GM03348 (cell line): ENCODE measurements at regions not wholly inside any gene's neighbourhood (a gene's known extent, or its start where the extent isn't known, plus 50 kb on each side); places are given as distances from the start of the nearest gene placed in this dataset.
"Not testable (repeated sequence)": the region's sequence is repeated elsewhere in the genome, so short reads cannot be mapped to it uniquely, and the experiment has no call there.

Source experiments
- DNase-seq: peaks from one replicate; pipeline ENCODE4 v3.0.0; 2012; ENCODE audit warnings: low spot score

DNA sequence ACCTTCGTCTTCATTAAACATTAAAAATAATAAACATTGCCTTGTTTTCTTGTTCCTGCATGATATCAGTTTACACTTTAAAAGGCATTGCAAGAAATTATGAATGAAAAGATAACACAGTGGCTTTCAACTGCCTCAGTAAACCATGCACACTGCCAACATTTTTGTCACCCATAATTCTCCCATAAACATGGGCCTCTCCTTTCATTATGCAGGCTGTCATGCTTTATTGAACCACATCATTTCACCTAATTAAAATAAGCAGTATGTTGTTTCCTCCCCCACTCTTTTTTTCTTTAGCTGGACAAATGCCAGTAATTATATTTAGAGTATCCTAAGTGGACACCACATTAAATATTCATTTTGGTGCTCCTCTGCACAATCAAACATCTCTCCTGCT is 1566.5 kb upstream of the SLC10A2 start:
- no peak for DNase-seq

DNA sequence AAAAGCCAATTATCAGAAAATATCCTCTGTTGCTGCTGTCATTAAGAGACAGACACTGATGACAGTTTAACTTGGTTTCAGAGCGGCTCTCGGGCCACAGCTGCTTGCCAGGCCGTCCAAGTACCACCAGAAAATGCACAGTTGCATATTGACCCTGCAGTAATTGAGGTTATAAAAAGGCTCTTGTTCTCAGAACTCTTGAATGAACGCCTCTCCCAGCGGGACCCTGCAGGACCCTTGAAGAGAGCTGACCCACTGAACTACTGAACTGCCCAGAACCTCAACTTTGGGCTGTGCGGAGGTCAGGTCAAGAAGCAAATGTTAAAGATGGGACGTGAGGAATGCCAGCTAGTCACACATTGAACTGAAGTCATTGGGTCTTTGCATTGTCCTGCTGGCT is 1559.0 kb upstream of the SLC10A2 start:
- no peak for DNase-seq

- DNase-seq = no peak
Measured at GRCh38 chr13:104616990-104617389, 1550.8 kb upstream of the SLC10A2 start.

- DNase-seq = no peak
Measured at GRCh38 chr13:104614361-104615145, 1548.3 kb upstream of the SLC10A2 start.

DNA sequence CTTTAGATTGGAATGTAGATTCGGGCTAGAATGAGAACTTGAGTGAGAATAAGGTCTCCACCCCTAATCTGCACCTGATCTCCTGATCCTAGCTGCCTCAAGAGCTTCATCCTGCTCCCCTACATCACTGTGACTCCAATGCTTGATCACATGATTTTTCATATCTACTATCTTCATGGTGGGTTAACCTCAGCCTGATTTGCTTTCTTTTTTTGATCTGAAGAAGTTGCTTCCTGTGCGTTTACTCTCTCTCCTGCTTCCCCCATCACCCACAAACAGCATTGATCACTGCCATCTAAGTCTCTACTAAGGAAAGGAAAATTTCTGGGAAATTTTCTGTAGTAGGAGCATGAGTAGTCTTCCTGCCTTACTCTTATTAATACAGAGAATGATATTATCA is 1542.1 kb upstream of the SLC10A2 start:
- DNase-seq = no peak

GRCh38 chr13:104605435-104605834 is 1539.2 kb upstream of the SLC10A2 start:
- not testable (repeated sequence) for DNase-seq

- DNase-seq = no peak
Measured at GRCh38 chr13:104597546-104598180, 1531.4 kb upstream of the SLC10A2 start.

DNA sequence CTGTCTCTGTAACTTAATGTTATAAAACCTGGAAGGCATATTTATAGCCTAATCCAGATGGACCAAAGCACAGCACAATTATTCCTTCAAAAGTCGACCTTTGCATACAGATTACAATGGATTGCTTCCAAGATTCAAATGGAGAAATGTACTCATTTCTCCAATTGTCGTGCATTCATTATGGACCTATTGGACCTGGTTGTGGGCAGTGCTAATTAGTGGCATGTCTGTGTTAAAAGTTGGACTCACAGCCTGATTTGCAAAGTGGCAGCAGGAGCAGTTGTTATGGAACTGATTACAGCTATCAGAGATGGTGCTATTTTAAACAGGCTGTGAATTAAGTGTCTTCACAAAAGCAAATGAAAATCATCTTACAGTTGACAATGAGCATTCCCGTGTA is 1529.3 kb upstream of the SLC10A2 start:
- no peak for DNase-seq

- no peak for DNase-seq
Measured at GRCh38 chr13:104594806-104595205, 1528.6 kb upstream of the SLC10A2 start.

DNA sequence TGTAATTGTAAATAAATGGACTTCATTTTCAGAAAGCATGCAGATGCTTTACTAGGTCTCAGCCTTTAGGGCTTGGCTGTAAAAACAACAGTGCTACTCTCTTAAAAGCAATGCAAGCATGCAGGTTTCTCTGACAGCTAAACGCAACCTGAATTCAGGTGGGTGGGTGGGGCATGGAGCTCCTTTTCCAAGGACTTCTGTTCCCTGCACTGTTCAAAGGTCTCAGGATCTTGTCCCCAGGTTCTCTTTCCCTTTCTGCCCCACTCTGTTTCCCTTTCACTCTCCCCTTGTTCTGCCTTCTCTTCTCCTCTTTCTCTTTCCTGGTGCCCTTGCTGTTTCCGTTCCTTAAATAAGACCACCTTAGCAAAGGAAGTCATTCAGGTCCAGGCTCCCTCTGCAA is 1527.5 kb upstream of the SLC10A2 start:
- no peak for DNase-seq

DNA sequence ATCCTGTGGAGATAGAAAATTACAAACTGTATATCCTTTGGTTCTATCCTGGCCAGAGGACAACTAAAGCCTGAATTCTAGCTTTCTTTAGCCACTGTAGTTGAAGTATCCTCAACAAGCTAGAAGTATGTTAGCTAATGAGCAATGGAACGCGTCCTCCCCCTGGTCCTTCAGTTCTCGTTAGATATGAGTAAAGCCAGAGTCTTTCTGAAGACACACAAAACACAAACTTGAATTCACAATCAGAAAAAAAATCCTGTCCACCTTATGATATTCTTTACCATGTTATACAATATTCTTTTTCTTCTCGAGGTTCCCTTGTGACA is 1527.0 kb upstream of the SLC10A2 start:
- no peak for DNase-seq

- no peak for DNase-seq
Measured at GRCh38 chr13:104592545-104593250, 1526.5 kb upstream of the SLC10A2 start.

DNA sequence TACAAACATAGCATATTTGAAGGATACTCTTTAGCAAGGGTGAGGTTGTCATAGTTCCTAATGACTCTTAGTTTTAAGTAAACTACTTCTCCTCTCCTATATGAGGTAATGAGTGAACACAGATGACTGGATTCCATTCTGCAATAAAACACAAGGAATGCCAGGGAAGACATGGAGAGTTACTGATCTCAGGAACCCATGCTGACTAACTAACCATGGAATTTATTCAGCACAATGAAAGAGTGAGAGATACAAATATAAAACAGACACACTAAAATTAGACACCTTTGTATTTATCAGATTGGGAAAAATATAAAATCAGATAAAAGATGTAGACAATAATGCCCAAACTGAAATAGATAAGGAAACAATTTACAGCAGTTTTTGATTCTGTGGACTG is 1525.9 kb upstream of the SLC10A2 start:
- DNase-seq = no peak

DNA sequence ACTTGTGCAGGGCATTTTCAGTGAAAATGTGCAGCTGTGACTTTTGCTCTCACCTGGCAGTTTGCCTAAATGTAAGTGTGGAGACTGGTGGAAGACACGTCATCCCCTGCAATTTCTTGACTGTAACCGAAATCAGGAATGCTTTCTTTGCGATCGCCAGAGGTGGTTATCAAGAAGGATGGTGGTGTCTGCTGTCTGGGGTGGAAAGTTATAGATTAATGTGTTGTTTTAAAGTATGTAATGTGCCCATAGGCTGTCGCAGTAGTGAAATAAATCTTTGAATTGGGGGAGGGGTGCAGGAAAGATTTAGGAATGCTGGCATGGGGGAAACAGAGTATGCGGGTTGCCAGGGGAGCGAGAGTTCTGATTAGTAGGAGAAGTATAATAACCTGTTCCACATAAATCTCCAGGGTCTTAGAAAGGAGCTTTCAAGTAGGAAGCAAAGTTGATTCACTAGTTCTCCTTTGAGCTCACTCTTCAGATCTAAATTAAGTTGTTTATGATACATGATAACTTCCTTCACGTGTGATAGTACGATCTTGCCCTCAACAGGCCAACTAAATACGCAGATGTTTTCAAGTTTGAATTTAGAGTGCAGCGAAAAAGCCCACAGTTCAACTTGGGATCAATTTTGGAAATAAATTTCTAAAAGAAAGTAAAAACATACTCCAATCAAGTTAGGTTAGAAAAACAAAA is 1520.0 kb upstream of the SLC10A2 start:
- DNase-seq = no peak

- no peak for DNase-seq
Measured at GRCh38 chr13:104584481-104584880, 1518.3 kb upstream of the SLC10A2 start.

GRCh38 chr13:104580931-104581330 is 1514.7 kb upstream of the SLC10A2 start:
- no peak for DNase-seq

DNA sequence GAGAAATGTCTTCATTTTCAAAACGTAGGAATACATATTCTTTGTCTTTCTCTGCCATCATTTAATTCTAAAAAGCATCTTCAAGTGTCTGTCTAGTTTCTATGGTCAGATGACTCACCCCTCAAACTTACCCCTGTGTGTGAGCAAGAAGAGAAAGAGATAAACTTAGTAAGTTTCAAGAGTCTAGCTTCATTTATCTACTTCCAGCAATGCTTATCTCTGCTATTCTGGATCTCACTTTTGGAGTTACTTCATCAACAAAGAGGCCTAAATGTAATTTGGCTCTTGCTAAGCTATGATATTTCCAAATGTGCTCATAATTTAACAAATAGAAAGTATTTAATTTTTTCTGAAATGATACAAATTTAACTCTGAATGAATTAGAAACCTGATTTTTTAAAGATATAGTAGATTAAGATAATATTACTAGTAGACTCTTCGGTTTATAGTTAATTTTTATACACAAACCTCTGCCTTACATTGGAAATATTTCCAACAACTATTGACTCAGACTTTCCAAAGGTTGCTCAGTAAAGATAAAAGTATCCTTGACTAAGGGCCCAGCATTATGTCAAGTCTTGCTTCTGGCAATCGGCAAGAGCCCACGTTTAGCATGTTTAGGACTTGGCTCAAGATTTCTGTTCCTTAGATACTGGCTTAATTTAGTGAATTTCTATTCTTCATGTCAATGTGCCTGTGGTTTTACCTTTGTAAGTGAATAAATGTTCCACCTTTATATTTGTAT is 1511.0 kb upstream of the SLC10A2 start:
- DNase-seq = no peak

DNA sequence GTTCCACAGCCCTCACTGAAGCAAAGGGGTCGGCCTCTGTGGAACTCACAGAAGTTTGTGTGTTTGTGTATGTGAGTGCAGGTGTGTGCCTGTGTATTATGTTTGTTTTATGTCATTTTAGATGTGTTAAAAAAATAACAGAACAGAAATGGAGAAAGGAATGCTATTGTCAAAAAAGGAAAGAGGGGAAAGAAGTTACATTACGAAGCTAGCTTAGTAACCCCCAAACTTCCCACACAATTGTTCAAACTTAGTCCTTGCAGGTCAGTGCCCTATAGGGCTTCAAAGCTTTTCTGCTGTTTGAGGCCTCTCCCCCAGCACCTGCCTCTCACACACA is 1505.6 kb upstream of the SLC10A2 start:
- no peak for DNase-seq

- DNase-seq = peak; percentile 27
Measured at GRCh38 chr13:104571161-104571892, 1505.1 kb upstream of the SLC10A2 start.

DNA sequence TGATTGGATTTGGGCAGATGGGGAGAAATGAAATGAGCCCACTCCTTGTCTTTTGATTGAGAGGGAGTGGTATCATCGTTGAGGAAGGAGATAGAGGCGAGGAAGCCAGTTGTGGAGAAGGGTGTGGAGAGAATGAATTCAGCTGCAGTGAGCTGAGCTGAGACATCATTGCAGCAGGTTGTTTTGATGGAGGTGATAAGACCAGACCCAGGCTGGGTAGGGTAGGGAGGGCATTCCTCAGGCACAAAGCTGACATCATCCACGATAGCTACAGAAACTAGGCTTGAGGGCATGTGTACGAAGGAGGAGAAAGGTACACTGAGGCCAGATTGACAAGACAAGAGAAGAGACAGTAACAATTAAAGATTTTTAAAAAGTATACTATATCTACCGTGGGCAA is 1500.9 kb upstream of the SLC10A2 start:
- no peak for DNase-seq

DNA sequence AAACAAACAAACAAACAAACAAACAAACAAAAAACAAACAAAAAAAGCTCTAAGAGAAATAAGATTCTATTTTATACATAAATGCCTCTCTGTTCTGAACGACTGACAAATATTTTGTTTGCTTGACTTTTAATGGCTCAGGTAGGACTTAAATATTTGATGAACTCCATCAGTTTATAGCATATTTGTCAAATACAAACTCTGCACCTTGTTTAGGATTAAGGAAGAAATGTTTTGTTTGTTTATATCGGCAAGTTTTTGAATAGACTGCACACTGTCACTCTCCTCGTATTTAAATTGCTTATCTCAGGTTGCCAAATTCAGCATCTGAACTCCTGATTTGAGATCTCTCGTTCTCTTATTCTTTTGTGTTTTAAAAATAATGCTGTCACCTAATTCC is 1499.7 kb upstream of the SLC10A2 start:
- no peak for DNase-seq
